HG03571 (cell line): ENCODE measurements at regions not wholly inside any gene's neighbourhood (a gene's known extent, or its start where the extent isn't known, plus 50 kb on each side); places are given as distances from the start of the nearest gene placed in this dataset.

ENCODE experiments used
- ATAC-seq: cut with Tn5 transposase; IDR thresholded peaks from one replicate; pipeline ENCODE4 v1.9.1; 2021; ENCODE audit not compliant: unreplicated experiment

DNA sequence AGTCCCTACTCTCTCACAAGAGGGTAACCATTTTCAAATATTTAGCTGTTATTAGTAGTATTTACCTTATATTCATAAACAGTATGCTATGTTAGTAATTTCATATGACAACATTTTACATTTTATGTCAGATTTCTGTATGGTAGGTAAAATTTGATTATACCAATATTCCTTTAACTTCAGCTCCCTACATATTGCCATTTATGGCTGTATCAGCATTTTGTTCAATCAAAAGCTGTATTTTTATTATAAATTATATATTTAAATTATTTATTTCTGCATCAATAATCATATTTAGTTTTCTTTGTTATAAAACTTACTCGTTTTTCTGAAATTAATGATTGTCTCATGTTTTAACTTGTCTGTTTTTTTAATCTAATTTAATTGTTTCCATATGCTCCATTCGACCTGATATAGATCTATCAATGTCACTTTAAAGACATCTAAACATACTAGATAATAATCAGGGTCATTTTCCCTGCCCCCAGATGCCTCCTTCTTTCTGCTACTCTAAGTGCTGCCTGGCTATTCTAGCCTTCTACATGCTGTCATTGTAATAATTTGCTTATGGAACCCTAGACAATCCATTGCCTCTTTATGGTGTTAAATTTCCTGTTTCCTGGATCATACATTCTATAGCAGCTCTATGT lies 1976.7 kb upstream of the ADGRL3 start:
- ATAC-seq = no peak

DNA sequence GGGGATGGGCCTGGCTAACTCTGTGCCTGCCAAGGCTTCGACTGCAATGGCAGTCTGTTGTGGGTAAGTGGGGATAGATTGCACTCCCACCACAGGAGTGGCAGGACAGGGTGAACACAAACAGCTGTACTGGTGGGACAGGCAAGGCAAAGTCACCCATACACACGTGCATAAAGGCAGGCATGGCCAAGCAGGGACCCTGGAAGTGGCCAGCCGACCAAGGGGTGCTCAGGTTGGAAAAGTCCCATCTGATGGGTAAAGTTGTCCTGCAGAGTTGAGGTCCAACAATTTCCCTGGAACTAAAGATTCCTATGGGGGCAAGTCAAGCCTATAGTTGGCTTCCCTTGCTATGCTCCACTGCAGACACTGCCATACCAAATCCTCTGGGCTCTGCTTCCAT lies 1961.9 kb upstream of the ADGRL3 start:
- no peak for ATAC-seq

DNA sequence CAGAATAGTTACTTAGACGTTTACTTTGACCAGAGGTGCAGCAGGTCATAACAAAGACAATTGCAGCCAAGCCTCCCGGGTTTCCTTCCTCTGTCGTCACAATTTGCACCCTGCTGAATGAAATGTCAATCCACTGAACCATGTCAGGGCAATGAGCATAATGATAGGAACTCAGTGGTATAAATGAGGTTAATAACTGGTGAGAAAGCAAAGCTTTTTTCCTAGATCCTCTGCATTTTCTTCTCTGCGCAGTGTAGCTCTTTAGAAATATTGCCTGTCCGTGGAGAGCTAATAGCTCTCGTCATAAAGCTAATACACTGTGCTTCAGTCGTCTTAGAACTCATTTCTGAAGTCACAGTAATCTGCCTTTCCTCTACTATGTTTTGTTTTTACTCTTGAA lies 1960.1 kb upstream of the ADGRL3 start:
- no peak for ATAC-seq

DNA sequence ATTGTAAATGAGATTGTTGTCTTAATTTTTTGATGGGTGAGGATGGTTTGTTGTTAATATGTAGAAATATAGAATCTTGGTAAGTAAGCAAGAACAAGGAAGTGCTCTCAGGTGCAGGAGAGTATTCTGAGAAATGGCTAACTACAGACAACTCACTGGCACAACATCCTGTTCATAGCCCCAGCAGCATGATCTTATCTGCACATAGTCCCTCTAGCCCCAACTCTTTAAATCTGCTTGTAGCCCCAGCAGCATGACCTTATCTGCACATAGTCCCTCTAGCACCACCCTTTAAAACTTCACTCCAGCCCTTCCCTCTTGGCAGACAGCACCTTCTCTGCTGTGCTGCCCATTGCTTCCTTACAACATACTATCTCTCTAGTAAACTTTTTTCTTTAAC lies 1957.1 kb upstream of the ADGRL3 start:
- no peak for ATAC-seq

DNA sequence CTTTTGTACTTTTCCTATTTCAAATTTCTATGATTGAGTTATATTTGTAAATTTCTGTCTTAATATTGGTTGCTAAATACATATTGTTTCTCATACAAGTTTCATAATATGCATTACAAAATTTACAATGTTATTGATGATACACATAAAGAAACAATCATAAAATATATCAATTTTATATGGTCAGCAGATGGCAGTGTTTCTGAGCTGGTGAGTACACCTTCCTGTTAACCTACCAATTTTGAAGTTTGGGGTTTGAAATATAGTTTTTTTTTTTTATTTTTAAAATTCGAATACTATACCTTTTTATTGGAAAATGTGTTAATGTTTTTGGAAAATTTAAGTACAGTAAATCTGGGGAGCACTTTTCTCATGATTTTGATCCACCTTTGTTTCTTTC lies 1953.1 kb upstream of the ADGRL3 start:
- ATAC-seq = no peak

DNA sequence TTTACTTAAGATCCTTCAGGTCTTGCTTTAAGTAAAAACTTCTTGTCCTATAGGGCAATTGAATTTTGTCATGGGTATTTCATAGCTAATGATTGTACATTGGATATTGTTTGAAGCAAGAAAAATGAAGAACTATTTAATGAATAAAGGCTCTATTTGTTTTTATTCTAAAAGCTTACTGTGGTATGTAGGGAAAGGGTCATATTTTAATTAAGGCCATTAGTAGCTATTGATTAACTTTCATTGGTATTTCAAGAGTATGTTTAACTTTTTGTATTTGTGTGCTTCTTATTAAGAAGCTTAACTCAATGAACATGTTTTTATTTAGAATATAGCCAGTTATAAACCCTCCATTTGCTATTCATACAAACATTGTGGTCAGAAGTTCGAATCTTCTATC lies 1951.8 kb upstream of the ADGRL3 start:
- no peak for ATAC-seq

DNA sequence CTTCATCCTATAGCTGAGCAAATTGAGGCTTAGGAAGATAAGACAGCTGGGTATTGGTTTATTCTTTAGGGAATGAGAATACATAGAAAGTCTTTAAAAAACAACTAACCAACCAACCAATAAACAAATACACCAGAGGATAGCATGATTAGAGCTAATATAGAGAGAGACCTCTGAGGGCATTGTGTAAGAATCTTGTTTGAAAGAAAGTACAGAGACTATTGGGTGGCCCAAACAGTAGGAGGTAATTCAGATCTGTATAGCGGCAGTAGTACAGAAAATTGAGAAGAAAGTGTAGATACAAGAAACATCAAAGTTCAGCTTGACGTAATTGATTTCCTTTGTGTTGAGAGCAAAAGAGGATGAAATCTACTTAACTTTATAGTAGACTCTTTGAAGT lies 1951.0 kb upstream of the ADGRL3 start:
- no peak for ATAC-seq

DNA sequence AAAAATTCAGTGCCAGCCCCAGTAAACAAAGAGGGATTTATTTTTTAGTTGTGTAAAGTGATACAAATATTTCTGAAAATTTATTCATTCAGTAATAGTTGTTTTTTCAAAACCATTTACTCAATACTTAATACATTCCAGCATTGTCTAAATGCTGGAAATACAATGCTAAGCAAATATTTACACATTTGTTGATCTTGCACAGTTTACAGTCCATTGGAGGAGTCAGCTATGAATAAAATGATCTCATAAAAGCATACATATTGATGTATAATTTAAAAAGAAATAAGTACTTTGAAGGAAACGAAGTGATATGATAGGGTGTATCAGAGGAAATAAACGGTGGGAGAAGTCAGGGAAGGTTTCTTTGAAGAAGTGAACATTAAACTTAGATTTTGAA lies 1942.1 kb upstream of the ADGRL3 start:
- no peak for ATAC-seq

DNA sequence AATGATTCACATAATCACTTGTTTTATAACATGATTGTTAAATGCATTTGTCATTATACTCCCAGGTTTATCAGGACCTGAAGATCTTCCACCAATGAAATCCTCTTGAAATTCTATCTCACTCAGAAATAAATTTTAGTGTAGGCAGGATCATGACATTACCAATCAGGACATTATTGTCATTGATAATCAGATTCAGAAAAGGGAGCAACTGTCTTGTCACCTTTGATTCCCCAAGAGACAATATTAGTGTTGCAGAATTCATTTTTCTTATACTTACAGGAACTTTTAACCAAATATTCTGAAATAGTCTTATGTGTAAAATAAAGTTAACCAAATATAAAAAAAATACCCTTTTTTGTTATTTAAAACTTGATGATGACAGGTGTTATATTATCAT lies 1892.5 kb upstream of the ADGRL3 start:
- no peak for ATAC-seq

DNA sequence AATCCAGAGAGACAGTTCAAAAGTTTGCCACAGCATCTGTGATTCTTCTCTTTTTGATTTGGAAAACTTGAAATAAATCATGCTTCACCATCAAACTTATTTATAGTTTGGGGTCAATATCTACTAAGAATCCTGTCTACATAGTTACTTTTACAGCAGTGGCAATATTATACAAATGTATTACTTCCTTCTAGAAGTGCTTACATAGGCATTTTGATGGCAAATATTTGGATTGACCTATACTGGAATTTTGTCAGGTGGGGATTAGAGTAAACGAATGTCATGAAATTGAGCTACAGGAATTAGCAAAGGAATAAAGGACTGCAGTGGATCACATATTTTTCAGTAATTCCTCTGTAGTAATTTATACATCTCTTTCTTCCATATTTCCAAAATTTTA lies 1885.5 kb upstream of the ADGRL3 start:
- ATAC-seq = no peak

DNA sequence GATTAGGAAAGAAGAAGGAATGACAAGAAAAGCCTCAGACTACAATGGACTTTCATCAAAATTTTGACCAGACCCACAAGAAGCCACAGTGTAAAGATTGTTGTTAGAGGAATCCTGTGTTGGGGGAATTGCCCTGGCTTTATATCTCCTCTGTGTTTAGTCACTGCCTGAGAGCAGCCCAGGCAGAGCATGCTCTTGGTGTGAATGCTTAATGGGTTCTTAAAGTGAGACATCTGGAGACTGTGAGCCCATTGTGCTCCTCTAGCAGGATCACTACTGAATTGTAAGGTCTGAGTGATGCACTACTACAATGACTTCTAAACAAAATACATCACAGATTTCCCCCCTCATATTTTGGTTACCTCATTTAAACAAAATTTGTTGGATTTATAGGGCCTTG lies 1860.5 kb upstream of the ADGRL3 start:
- no peak for ATAC-seq

DNA sequence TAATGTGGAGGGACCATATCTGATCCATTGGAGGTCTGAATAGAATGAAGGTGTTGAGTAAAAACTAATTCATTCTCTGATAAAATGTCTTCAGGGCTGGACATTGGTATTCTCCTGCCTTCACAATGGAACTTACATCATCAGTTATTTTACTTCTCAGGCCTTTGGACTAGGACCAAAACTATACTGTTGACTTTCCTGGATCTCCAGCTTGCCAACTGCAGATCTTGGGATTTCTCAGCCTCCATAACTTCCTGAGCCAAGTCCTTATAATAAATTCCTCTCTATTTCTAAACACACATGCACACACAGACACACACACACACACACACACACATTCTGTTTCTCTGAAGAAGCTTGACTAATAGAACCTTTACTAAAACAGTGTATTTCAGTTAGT lies 1858.6 kb upstream of the ADGRL3 start:
- no peak for ATAC-seq

DNA sequence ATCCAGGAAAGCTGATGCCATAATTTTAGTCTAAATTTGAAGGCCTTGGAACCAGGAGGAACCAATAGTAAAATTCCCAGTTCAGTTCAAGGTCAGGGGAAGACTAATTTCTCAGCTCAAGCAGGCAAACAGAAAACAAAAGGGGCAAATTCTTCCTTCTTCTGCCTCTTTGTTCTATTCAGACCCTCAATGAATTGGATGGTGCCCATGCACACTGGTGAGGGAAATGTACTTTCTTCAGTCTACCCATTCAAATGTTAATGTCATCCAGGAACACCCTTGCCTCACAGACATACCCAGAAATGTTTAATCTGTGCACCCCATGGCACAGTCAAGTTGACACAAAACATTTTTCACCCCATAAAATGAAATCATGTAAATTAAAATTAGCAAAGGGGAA lies 1851.2 kb upstream of the ADGRL3 start:
- no peak for ATAC-seq

DNA sequence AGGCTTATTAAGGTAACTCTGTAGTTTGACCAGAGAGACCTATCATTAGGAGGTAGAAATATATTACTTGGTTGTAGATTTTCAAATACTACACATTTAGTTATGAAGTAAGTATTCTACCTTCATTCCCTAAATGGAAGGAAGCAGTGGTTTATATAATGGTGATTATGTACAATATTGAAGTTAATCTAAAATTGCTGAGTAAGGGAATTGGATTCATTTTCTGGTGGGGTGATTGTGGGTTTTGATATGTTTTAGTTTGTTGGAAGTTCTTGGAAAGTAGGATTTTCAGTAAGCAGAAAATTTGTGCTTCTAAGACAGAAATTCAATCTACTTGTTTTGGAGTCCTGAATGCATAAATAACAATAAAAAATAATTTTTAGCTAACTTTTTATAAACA lies 1830.9 kb upstream of the ADGRL3 start:
- no peak for ATAC-seq

DNA sequence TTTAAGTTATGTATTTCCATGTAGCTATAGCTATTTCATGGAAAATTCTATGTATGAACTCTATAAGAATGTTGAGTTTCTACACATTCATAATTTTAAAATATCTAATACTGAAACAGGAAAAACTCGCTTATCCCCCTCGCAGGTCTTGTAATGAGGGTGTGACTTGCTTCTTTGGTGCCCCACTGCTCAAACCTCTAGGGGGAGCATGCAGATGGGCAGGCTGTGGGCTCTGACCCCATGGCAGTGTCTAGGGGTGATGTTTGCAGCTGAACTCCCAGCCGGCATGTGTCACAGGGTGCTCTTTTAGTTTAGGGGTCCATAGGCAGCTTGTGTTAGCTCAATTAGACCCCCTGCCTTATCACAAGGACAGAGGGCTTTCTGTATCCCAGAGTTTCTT lies 1825.7 kb upstream of the ADGRL3 start:
- no peak for ATAC-seq

DNA sequence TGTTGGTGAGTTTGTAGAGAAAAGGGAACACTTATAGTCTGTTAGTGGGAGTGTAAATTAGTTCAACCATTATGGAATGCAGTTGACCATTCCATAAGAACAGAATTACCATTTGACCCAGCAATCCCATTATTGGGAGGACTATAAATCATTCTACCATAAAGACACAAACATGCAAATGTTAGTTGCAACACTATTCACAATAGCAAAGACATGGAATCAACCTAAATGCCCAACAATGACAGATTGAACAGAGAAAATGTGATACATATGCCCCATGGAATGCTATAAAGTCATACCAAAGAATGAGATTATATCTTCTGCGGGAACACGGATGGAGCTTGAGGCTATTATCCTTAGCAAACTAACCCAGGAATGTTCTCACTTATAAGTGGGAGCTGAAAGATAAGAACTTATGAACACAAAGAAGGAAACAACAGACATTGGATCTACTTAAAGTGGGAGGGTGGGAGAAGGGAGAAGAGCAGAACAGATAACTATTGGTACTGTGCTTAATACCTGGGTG lies 1819.2 kb upstream of the ADGRL3 start:
- no peak for ATAC-seq

DNA sequence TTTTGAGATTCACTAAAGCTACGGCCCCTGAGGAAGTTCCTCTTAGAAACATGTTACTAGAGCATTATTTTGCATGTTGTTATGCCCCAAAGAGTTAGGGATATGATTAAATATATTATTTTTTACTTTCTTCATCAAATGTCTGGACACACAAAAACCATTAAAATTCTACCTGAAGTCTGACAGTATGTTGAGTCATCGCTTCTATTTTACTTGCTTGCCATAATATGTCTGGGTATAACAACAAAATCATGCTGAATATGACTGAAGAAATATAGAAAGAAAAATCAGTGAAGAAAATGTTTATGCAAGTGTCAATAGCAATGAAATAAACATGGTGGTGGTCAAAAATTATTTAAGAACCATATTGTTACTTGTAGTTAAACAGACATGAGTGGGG lies 1818.5 kb upstream of the ADGRL3 start:
- ATAC-seq = no peak

DNA sequence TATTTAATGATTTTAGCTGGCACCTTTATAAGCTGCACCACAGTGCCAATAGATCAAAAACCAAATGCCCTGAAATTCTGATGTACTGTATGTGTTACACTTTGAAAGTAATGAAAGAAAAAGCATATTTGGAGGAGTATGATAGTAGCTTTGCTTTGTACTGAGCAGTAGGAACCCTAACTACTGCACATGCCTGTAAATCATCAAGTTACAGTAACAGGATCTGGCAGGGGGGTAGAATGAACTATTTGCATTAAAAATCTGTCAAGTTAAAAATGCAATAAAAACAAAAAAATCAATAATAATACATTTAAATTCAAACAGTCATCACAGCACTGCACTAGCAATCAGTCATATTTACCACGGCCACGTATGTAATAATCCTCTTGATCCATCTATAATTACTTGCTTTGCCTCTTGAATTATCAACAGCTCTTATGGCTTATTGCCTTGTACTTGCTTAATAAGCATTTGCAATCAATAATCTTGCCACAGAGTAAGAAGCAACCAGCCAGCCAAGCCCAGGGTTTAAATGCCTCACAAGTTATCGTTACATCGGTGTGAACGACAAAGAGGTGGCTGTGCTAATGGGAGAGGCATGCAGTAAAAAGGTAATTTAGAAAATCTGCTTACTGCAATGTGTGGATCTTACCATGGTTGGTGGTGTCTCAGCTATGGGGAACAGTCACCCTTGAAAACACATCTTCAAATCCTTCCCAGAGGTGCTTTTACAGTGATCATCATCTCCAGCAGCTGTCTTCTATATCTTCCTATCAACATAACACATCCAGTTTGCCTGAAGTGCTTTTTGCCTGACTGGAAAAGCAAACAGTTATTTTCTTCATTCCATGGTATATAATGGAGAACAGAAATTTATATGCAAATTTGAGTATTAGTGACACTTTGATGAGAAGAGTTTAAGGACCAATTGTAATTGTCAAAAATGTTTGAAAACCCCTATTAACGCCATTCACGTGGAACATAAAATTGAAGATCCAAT lies 1812.1 kb upstream of the ADGRL3 start:
- no peak for ATAC-seq

DNA sequence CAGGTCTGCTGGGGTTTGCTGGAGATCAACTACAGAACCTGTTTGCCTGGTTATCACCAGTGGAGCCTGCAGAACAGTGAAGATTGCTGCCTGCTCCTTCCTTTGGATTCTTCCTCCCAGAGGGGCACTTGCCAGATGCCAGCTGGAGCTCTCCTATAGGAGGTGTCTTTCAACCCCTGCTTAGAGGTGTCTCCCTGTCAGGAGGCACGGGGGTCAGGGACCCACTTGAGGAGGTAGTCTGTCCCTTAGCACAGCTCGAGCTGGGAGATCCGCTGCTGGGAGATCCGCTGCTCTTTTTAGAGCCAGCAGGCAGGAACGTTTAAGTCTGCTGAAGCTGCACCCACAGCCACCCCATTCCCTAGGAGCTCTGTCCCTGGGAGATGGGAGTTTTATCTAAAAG lies 1806.3 kb upstream of the ADGRL3 start:
- ATAC-seq = no peak

DNA sequence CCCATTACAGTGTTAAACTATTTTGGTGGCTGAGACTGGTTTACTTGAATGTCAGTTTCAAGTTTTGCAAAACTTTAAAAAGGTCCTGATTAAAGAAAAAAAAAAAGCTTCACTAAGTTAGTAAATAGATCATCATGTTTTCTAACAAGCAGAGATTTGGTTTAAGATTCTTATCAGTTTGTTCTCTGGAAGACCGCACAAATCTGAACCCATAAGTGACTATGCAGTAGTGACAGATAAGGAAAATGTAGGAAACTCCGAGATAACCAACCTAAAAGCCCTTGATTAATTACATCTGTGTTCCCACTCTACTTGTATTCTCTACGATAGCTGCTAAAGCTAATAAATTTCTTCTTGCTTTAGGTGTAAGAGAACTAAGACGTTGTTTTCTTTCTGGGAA lies 1799.8 kb upstream of the ADGRL3 start:
- no peak for ATAC-seq

DNA sequence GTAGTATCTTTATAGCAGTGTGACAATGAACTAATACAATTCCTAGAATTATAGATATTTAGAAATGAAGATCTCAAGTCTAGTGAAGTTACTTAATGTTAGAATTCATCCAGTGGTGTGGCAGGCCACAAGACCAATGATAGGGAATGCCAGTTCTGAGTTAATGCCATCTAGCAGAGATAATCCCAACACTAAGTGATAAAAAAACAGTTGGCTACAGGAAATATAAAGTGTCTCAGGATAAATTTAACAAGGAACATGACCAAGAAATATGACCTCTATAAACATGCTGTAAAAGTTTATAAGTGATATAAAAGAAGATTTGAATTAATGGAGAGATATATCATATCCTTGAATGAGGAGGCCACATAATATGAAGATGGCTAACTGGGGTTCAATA lies 1790.5 kb upstream of the ADGRL3 start:
- no peak for ATAC-seq

DNA sequence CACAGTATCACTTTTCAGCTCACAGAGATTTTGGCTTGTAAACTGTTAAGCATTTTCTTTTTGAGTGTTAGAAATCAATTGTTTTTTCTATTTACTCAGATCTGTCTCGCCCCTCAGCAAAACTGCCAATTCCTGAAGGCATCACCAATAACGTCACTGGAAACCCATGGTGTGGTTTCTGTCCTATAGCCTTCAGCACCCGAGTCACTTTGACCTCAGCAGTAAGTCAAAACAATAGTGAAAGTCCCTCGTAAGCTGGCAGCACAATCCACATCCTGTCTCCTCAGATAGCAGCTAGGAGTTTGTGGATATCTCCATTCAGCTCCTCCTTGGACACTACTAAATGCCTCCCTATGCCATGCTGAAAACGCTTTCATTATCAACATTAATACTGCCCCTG lies 1787.4 kb upstream of the ADGRL3 start:
- no peak for ATAC-seq
